Naive B cell (primary cell): ENCODE measurements at regions not wholly inside any gene's neighbourhood (a gene's known extent, or its start where the extent isn't known, plus 50 kb on each side); places are given as distances from the start of the nearest gene placed in this dataset.

Experiments used
- ATAC-seq, 2 donors: fragments of 150-1000 bp; cut with Tn5 transposase; 2 replicates each; pipeline ENCODE4 v1.10.0; 2021; ENCODE audit warnings: low read depth in 2 of 2, mild to moderate bottlenecking in 2 of 2, moderate library complexity in 2 of 2
- DNase-seq: peaks from one replicate; pipeline ENCODE4 v3.0.0; 2022
- H3K27ac Mint-ChIP-seq, 6 donors: one replicate each; pipeline ENCODE4 v1.8.0; 2020 to 2022; ENCODE audit warnings: mild to moderate bottlenecking in 6 of 6, mixed read lengths in 6 of 6, moderate library complexity in 5 of 6, inconsistent platforms in 2 of 6
- H3K27me3 Mint-ChIP-seq, 3 donors: one replicate each; pipeline ENCODE4 v1.8.0; 2021 to 2022; ENCODE audit warnings: mixed read lengths in 3 of 3, mild to moderate bottlenecking in 1 of 3
- H3K36me3 Mint-ChIP-seq, 2 donors: one replicate each; pipeline ENCODE4 v1.8.0; 2020 to 2022; ENCODE audit warnings: mixed read lengths in 2 of 2, inconsistent platforms in 1 of 2, mild to moderate bottlenecking in 1 of 2
- H3K4me1 Mint-ChIP-seq, 3 donors: one replicate each; pipeline ENCODE4 v1.8.0; 2020 to 2022; ENCODE audit warnings: mixed read lengths in 3 of 3, inconsistent platforms in 1 of 3, mild to moderate bottlenecking in 1 of 3, moderate library complexity in 1 of 3
- H3K4me3 Mint-ChIP-seq, 8 donors: one replicate each; pipeline ENCODE4 v1.8.0; 2020 to 2022; ENCODE audit warnings: mild to moderate bottlenecking in 8 of 8, mixed read lengths in 8 of 8, moderate library complexity in 8 of 8, inconsistent platforms in 2 of 8
- H3K9me3 Mint-ChIP-seq, 7 donors: one replicate each; pipeline ENCODE4 v1.8.0; 2020 to 2022; ENCODE audit warnings: mixed read lengths in 7 of 7, mild to moderate bottlenecking in 5 of 7, inconsistent platforms in 2 of 7, moderate library complexity in 1 of 7

DNA sequence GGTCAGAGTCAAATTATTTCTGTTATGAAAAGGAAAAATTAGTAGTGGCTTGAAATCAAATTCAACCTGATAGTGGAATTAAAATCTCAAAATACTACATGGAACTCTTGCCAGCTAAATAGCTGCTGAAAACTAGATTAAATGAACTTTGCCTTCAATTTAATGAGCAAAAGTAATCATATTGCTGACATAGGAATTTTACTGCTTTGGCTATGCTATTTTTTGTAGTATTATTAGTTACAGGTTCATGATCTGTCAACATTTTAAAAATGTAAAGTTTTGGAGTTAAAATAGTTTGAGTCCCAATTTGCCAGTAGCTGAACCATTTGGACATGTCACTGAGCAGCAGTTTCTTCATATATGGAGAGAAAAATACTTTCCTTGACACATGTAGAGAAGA, 81.4 kb downstream of the RERGL start:
- ATAC-seq: no peak
- H3K4me3 Mint-ChIP-seq: no peak overlapping the region
- DNase-seq: no peak
- no peaks in the 10 kb centered on the region for H3K27me3 Mint-ChIP-seq
- H3K36me3 Mint-ChIP-seq: no peaks in the 10 kb centered on the region
- peaks cover 0 to 6% (median 0%) of the 10 kb centered on the region in 7 donors for H3K9me3 Mint-ChIP-seq
- H3K4me1 Mint-ChIP-seq: no peaks in the 10 kb centered on the region
- H3K27ac Mint-ChIP-seq: no peak overlapping the region

DNA sequence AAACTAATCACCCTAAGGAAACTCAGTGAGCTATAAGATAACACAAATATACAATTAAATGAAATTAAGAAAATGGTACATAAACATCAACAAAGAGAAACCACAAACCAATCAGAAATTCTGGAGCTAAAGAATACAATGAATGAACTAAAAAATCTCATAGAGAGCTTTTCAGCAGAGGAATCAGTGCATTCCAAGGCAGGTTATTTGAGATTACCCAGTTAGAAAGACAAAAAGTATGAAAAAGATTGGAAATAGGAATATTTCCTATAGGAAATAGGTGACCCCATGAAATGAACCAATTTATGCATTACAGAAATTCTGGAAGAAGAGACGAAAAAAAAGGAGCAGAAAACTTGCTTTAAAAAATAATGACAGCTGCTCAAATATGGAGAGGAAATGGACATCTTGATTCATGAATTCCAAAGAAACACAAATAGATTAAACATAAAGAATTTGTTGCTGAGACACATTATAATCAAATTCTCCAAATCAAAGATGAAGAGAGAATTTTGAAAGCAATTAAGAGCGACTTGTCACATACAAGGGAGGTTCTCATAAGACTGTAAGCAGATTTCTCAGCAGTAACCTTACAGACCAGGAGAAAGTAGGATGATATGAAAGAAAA, 90.7 kb downstream of the RERGL start:
- Mint-ChIP-seq H3K4me1 (no peaks in the 10 kb centered on the region), H3K27ac (no peak overlapping the region), H3K9me3 (peaks cover 13 to 42% (median 17%) of the 10 kb centered on the region in 7 donors), H3K4me3 (no peak overlapping the region), H3K27me3 (no peaks in the 10 kb centered on the region), H3K36me3 (peaks cover 0 to 12% of the 10 kb centered on the region in 2 donors)
- ATAC-seq: no peak
- no peak for DNase-seq

DNA sequence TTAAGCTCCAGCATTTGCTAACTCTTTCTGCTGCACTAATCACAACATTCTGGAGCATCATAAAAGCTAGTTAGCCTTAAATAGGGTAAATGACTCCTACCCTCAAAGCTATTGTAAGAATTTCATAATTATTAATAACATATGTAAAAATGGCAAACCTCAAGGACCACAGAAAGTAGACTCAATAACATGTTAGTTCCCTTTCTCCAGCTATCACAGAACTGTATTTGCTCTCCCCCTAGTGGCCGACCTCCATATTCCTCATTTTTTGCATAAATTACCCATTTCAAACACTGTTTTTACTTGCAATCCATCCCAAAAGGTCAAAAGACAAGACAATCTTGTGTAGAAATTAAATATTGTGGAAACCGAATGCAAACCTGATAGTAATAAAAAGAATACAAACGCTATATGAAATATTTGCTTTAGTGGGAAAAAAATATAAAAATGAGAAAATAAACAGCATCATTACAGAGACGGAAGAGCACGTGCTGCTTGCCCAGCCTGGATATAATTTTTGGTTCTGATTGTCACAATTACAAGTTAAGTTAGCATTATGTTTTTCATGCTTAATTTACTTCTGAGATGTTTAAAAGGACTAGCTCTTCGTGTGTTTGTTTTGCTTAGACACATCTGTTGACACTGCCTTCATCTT, 97.9 kb downstream of the RERGL start:
- Mint-ChIP-seq H3K36me3 (no peaks in the 10 kb centered on the region), H3K9me3 (no peaks in the 10 kb centered on the region), H3K27me3 (no peaks in the 10 kb centered on the region), H3K4me3 (no peak overlapping the region), H3K4me1 (peaks cover 0 to 4% (median 0%) of the 10 kb centered on the region in 3 donors), H3K27ac (no peak overlapping the region)
- ATAC-seq: peak in 1 of 2 donors; percentile 49
- no peak for DNase-seq

DNA sequence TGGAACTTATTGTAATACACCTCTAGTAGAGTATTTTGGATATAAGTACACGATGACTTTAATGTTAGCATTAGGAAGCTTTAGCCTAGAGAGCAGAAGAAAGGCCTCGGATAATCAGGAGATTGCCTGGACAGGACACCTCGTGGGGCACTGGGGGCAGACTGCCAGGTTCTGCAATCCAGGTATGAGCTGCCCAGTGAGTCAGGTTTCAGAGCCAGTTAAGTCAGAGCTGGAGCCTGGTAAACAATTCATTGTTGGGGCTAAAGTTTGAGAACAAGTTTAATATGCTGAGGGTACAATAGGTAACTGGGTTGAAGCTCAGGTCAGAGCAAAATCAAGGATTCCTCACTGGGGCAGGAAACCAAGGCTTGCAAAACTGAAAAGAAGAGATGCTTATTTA, 107.4 kb downstream of the RERGL start:
- DNase-seq (no peak), ATAC-seq (no peak)
- Mint-ChIP-seq H3K4me1 (no peaks in the 10 kb centered on the region), H3K36me3 (no peaks in the 10 kb centered on the region), H3K27me3 (no peaks in the 10 kb centered on the region), H3K9me3 (no peaks in the 10 kb centered on the region), H3K27ac (no peak overlapping the region), H3K4me3 (no peak overlapping the region)

DNA sequence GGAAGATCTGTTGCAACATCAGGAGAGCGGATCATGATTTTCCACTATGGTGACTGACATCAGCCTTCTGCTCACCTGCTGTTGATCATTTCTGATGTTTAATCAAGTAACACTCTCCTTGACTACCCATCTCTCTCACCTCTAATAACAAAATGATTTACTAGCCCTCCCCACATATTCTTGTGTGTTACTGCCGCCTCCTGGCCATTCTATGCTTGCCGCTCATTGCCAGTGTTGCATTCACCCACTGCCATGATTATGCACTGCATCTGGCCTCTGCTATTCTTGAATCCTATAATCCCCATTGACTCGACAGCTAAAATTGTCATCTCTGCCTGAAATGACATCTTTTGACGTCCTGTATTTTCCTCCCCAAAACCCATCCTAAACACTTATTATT, 113.8 kb downstream of the RERGL start:
- H3K9me3 Mint-ChIP-seq: peaks cover 0 to 3% (median 0%) of the 10 kb centered on the region in 7 donors
- no peaks in the 10 kb centered on the region for H3K4me1 Mint-ChIP-seq
- no peaks in the 10 kb centered on the region for H3K27me3 Mint-ChIP-seq
- DNase-seq (no peak), ATAC-seq (no peak)
- no peak overlapping the region for H3K27ac Mint-ChIP-seq
- no peak overlapping the region for H3K4me3 Mint-ChIP-seq
- no peaks in the 10 kb centered on the region for H3K36me3 Mint-ChIP-seq

DNA sequence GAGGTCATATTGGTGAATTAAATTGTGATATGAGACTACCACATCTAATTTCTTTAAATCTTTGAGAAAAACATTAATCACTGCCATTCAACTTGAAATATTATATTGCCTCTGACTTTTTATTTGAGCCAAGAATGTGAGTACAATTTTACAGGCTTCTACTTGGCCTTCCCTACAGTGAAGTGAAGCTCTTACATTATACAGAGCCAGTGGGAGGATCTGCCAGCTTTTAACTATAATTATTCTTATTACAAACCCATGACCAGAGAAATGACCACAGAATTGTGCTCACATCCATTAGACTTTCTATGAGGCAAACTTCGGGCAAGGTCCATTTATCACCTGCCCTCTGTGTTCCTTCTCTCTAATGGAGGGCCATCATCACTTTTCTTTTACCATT, 114.2 kb downstream of the RERGL start:
- ATAC-seq (no peak), DNase-seq (no peak)
- H3K36me3 Mint-ChIP-seq: no peaks in the 10 kb centered on the region
- peaks cover 0 to 3% (median 0%) of the 10 kb centered on the region in 7 donors for H3K9me3 Mint-ChIP-seq
- no peak overlapping the region for H3K27ac Mint-ChIP-seq
- no peak overlapping the region for H3K4me3 Mint-ChIP-seq
- no peaks in the 10 kb centered on the region for H3K4me1 Mint-ChIP-seq
- no peaks in the 10 kb centered on the region for H3K27me3 Mint-ChIP-seq

DNA sequence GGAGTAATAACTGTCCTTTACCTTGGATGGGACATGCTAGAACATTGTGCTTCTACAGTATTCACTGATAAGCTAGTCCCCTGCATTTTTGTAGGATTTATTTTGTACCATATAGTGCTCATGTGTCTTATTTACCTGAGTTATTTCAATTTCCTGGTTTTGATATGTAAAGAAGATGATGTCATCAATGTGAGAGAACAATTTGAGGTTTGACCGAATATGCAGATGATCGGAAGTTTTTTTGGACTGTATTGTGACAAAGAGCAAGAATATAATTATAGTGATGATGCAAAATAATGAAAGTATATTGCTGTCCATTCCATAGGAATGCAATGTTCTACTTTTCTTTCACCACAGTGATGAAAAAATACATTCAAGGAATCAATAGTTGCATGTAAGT, 114.8 kb downstream of the RERGL start:
- Mint-ChIP-seq H3K27ac (no peak overlapping the region), H3K4me3 (no peak overlapping the region), H3K27me3 (no peaks in the 10 kb centered on the region), H3K9me3 (peaks cover 0 to 3% (median 0%) of the 10 kb centered on the region in 7 donors), H3K4me1 (no peaks in the 10 kb centered on the region), H3K36me3 (no peaks in the 10 kb centered on the region)
- ATAC-seq (no peak), DNase-seq (no peak)

DNA sequence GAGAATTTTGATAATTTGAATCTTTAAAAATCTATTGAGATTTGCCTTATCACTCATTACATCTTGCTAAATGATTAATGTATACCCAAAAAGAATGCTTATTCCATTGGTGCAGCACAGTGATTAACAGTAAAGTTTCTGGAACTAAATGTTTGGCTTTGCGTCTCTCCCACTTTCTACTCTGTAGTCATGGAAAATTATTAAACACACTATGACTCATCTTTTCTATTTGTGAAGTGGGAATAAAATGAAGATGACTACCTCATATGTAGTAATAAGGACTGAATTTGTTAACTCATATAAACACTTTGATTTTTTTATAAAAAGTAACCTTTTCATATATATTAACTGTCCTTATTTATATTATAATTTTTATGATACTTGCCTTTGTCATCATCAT, 118.1 kb downstream of the RERGL start:
- Mint-ChIP-seq H3K4me3 (no peak overlapping the region), H3K27ac (no peak overlapping the region), H3K4me1 (no peaks in the 10 kb centered on the region), H3K36me3 (no peaks in the 10 kb centered on the region), H3K27me3 (no peaks in the 10 kb centered on the region), H3K9me3 (peaks cover 0 to 12% (median 5%) of the 10 kb centered on the region in 7 donors)
- DNase-seq: no peak
- no peak for ATAC-seq

DNA sequence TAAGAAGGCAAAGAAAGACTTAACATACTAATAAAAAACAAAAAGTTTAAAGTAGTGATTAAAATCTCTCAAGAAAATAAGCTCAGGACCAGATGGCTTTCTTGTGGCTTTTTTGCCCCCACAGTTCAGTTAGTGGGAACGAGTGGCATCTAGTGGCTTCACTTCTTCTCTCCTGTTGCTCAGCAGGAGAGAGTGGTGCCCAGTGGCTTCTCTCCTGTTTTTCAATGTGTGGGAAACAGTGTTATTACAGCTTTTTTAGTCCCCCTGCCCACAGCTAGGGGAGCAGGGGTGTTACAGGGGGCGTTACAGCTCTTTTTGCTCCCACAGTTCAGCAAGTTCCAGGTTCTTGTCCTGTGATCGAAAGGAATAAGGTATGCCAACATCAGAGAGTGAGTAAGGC, 135.2 kb downstream of the RERGL start:
- no peak overlapping the region for H3K4me3 Mint-ChIP-seq
- H3K36me3 Mint-ChIP-seq: no peaks in the 10 kb centered on the region
- peaks cover 0 to 5% (median 4%) of the 10 kb centered on the region in 7 donors for H3K9me3 Mint-ChIP-seq
- DNase-seq (no peak), ATAC-seq (no peak)
- H3K4me1 Mint-ChIP-seq: no peaks in the 10 kb centered on the region
- H3K27ac Mint-ChIP-seq: no peak overlapping the region
- H3K27me3 Mint-ChIP-seq: no peaks in the 10 kb centered on the region

DNA sequence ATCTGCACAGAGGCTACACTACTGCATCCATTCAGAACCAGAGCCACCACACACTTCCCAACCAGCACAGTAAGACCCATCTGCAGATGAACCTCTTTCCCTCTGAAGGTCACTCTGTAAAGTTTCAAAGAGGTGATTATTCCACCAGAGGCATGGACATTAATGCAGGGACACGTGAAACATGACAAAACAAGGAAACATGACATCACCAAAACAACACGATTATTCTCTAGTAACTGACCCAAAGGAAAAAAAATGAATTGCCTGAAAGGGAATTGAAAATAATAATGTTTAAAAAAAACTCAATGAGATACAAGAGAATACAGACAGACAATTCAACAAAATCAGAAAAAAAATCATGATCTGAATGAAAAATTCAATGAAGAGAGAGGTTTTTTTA, 139.1 kb downstream of the RERGL start:
- no peak for ATAC-seq
- Mint-ChIP-seq H3K4me1 (no peaks in the 10 kb centered on the region), H3K27me3 (no peaks in the 10 kb centered on the region)

DNA sequence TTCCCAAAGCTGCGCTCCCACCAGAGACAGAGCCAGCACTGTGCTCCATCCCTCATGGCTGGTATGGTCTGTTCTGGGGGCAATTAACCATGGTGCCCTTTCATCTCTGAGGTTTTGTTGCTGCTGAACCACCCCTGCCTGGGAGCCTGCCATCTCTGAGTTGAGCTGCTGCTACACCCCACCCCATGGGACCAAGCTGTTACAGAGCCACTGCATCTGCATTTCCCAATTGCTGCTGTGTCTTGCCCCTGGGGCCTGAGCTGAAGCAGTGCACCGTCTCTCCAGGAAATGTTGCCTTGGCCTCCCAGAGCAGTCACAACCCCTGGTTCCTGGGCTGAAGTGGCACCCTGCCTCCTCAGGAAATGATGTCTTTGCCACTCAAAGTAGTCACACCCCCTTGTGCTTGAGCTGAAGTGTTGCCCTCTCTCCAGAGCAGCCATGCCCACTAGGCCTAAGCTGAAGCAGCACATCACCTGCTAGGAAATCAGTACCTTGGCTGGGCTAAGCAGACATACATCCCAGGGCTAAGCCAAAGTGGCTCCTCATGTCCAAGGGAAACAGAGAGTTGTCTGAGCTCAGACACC, 140.3 kb downstream of the RERGL start:
- H3K4me3 Mint-ChIP-seq: no peak overlapping the region
- no peak for DNase-seq
- H3K27ac Mint-ChIP-seq: no peak overlapping the region
- ATAC-seq: no peak
- H3K36me3 Mint-ChIP-seq: no peaks in the 10 kb centered on the region
- peaks cover 0 to 5% (median 3%) of the 10 kb centered on the region in 7 donors for H3K9me3 Mint-ChIP-seq
- H3K4me1 Mint-ChIP-seq: no peaks in the 10 kb centered on the region
- H3K27me3 Mint-ChIP-seq: no peaks in the 10 kb centered on the region

More for the DNA sequence above, 139.1 kb downstream of the RERGL start:
- Mint-ChIP-seq H3K36me3 (no peaks in the 10 kb centered on the region), H3K9me3 (peaks cover 0 to 5% (median 4%) of the 10 kb centered on the region in 7 donors), H3K4me3 (no peak overlapping the region), H3K27ac (no peak overlapping the region)
- DNase-seq: no peak

DNA sequence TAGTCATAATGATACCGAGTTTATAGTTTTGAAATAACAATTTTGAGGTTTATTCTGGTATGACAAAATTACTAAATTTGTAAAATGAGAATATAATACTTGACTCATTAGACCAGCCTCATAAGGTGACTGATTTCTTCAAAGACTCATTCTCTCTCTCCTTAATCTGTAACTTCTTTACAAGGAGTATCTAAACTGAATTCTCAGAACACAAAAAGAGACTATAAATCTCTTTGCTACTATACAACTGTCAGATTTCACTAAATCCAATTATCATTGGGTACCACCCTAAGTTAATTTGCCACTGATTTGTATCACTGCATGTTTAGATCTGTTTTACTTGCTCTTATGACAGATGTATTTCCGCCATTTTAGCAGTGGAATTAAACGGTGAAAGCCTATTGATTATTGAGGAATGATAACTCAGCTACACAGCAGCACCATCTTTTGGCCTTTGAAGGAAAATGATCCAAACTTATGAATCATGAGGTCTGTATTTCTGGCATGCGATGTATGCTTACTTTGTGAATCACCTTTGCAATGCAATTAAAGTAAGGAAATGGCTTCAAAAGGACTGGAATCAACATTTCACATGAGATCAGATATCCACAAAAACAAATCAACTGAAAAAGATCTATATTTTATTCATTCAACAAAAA, 161.2 kb downstream of the RERGL start:
- Mint-ChIP-seq H3K27me3 (no peaks in the 10 kb centered on the region), H3K4me1 (no peaks in the 10 kb centered on the region), H3K4me3 (no peak overlapping the region), H3K36me3 (no peaks in the 10 kb centered on the region), H3K9me3 (peaks cover 0 to 4% (median 2%) of the 10 kb centered on the region in 7 donors), H3K27ac (no peak overlapping the region)
- DNase-seq (no peak), ATAC-seq (no peak)

DNA sequence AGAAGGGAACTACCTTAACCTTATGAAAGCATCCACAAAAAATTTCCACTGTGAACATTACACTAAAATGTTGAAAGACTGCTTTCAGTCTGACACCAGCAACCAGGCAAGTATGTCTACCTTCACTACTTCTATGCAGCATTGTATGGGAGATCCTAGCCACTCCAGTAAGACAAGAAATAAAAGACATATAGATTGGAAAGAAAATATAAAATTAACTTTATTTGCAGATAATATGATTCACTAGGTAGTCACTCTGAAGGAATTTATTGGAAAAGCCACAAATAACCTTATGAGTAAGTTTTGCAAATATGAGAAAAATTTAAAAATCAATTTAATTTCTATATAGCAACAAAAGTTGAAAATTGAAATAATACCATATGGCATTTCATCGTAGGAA, 172.0 kb downstream of the RERGL start:
- H3K27ac Mint-ChIP-seq: no peak overlapping the region
- H3K9me3 Mint-ChIP-seq: peaks cover 0 to 12% (median 6%) of the 10 kb centered on the region in 7 donors
- no peaks in the 10 kb centered on the region for H3K4me1 Mint-ChIP-seq
- no peaks in the 10 kb centered on the region for H3K27me3 Mint-ChIP-seq
- no peak for ATAC-seq
- H3K4me3 Mint-ChIP-seq: no peak overlapping the region
- DNase-seq: no peak
- no peaks in the 10 kb centered on the region for H3K36me3 Mint-ChIP-seq

DNA sequence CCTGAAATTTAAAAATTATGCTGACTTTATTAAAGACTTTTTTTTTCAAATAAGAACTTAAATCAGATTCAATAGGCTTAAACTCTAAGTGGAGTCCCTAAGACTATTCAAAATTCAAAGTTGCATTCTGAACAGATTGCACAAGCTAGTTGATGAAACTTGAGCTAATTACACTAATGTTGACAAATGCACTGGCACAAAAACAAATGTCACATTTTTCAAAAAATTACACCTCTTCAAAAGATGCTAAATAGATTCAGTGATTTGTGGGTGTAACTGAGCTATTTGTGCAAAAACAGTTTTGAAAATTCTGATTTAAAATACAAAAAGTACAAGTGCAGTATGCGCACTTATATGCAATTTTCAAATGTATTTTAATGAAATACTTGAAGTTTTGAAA, 205.4 kb downstream of the RERGL start:
- H3K4me1 Mint-ChIP-seq: no peaks in the 10 kb centered on the region
- ATAC-seq (no peak), DNase-seq (no peak)
- H3K4me3 Mint-ChIP-seq: no peak overlapping the region
- peaks cover 0 to 10% (median 2%) of the 10 kb centered on the region in 7 donors for H3K9me3 Mint-ChIP-seq
- H3K27me3 Mint-ChIP-seq: no peaks in the 10 kb centered on the region
- no peaks in the 10 kb centered on the region for H3K36me3 Mint-ChIP-seq
- no peak overlapping the region for H3K27ac Mint-ChIP-seq
